ENCODE measurements at regions not wholly inside any gene's neighbourhood (a gene's known extent, or its start where the extent isn't known, plus 50 kb on each side); places are given as distances from the start of the nearest gene placed in this dataset.

DNA sequence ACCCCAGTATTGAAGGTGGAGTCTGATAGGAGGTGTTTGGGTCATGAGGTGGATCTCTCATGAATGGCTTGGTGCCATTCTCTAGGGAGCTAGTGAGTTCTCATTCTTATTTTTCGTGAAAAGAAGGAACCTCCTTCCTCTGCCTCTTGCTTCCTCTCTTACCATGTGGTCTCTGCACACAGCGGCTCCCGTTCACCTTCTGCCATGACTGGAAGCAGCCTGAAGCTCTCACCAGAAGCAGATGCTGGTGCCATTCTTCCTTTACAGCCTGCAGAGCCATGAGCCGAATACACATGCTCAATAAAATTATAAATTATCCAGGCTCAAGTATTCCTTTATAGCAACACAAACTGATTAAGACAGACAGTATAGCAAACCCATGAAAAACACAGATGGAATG, 545.1 kb upstream of the C16orf82 start:
- intact Hi-C loops (cut with micrococcal nuclease) = no loop called here
- peaks cover 29% of the 10 kb centered on the region for H3K27me3 Mint-ChIP-seq
- H3K4me3 Mint-ChIP-seq = no peak overlapping the region
- no peaks in the 10 kb centered on the region for H3K36me3 Mint-ChIP-seq (ENCODE audit: low read depth)
- H3K4me1 Mint-ChIP-seq = no peaks in the 10 kb centered on the region
- H3K9me3 Mint-ChIP-seq = no peaks in the 10 kb centered on the region
- DNase-seq = no peak
- H3K27ac Mint-ChIP-seq = no peak overlapping the region

DNA sequence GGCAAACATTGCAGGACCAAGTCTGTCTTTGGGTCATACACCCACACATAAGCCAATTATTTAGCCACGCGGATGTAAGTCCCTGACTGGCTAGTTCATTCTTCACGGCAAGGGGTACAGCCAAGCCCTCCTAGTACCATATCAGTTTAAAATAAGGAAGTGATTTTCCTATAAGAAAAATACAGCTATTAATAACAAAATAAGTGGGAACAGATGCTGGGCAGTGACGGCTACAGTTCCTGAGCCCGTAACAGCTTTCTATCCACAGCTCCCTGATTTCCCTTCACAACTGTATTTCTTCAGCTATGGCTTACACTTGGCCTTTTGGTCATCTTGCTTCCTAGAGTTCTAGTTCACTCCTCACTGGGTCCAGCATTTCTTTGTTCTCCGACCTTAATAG, 542.4 kb upstream of the C16orf82 start:
- Mint-ChIP-seq H3K9me3 (no peaks in the 10 kb centered on the region), H3K27ac (no peak overlapping the region), H3K27me3 (peaks cover 32% of the 10 kb centered on the region), H3K4me1 (no peaks in the 10 kb centered on the region), H3K36me3 (ENCODE audit: low read depth) (no peaks in the 10 kb centered on the region), H3K4me3 (no peak overlapping the region)
- intact Hi-C loops (cut with micrococcal nuclease) = no loop called here
- DNase-seq = no peak

DNA sequence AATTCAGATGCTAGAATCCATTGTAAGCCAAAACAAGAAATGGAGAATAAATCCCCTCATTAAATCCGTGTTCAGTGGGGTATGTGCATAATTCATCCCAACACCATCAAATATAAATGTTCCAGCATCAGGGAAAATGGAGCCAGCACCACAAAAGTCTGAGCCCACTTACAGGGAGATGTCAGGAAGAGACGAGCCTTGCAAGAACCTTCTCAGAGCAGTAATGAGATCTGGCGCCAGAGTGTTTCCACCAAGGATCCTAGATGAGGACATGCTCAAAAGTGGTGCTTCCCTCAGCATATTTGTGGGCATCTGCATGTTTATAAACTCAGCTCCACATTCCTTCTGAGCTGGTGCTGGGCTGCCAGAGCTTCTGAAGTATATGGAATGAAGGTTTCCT, 541.9 kb upstream of the C16orf82 start:
- H3K27me3 Mint-ChIP-seq = peaks cover 32% of the 10 kb centered on the region
- no peak for DNase-seq
- no peaks in the 10 kb centered on the region for H3K4me1 Mint-ChIP-seq
- H3K9me3 Mint-ChIP-seq = no peaks in the 10 kb centered on the region
- H3K4me3 Mint-ChIP-seq = no peak overlapping the region
- H3K36me3 Mint-ChIP-seq (ENCODE audit: low read depth) = no peaks in the 10 kb centered on the region
- H3K27ac Mint-ChIP-seq = no peak overlapping the region
- intact Hi-C loops (cut with micrococcal nuclease) = no loop called here

DNA sequence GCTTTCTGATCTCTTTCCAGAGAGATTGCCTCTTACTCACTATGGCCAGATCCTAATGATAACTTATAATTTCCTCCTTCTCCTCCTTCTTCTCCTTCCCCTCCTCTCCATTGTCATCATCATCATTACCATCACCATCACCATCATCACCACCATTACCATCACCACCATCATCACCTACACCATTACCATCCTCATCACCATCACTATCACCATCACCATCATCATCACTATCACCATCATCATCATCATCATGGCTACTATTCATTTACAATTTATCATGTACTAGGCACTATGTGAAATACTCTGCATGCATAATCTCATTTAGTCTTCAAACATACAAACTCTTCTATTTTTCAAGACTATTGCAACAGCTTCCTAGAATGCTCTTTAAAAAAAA, 540.9 kb upstream of the C16orf82 start:
- Mint-ChIP-seq H3K27me3 (peaks cover 32% of the 10 kb centered on the region), H3K4me1 (no peaks in the 10 kb centered on the region), H3K4me3 (no peak overlapping the region), H3K27ac (no peak overlapping the region), H3K9me3 (no peaks in the 10 kb centered on the region), H3K36me3 (ENCODE audit: low read depth) (no peaks in the 10 kb centered on the region)
- intact Hi-C loops (cut with micrococcal nuclease) = no loop called here
- DNase-seq = no peak

DNA sequence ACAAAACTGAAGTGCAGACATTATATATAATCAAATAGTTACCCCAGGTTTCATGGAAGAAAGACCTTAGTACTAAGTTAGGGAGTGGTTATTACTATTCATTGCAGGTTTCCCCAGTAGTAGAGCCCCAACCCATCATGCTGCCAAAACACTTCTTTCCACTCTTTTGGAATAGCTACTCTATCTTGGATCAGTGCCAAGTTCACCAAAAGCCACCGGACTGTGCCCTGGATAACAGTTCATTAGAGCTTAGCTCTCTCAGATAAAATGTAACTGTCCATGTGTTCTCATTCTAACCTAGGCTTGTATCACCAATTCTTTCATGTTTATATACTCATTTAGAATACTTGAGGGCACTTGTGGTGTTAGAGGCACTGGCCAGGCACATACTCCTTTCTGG, 540.1 kb upstream of the C16orf82 start:
- DNase-seq = no peak
- no peak overlapping the region for H3K27ac Mint-ChIP-seq
- intact Hi-C loops (cut with micrococcal nuclease) = no loop called here
- no peak overlapping the region for H3K4me3 Mint-ChIP-seq
- H3K27me3 Mint-ChIP-seq = peaks cover 29% of the 10 kb centered on the region
- no peaks in the 10 kb centered on the region for H3K9me3 Mint-ChIP-seq
- H3K36me3 Mint-ChIP-seq (ENCODE audit: low read depth) = no peaks in the 10 kb centered on the region
- no peaks in the 10 kb centered on the region for H3K4me1 Mint-ChIP-seq

DNA sequence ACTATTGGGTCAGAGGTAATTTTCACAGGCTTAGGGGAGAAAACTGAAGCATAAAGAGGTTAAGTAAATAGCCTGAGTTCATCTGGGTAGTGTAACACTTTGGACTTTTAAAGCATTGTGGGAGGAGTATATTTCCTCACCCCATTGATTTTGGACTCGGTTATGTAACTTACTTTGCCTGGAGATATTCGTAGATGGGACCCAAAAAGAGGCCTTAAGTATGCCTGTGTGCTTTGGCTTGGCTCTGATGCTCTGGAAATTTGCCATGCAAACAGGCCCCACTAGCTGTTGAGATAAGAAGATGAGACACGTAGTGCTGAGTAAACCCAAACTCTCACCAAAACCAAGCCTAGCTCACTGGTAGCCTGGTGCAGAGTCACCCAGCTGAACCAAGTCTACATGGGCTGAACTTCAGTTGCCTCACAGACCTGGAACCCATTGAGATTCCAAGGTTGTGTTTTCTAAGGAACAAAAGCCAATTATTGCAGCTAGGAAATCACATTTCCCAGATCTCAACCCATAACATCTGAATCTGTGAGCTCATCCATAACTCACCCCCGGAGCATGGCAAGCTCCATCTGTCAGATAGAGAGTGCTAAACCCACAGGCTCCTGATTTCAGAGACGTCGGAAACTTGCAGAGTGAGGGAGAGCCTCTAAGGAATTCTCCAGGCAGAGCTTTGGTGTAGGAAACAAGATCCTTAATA, 536.0 kb upstream of the C16orf82 start:
- no peak for DNase-seq
- Mint-ChIP-seq H3K9me3 (no peaks in the 10 kb centered on the region), H3K27me3 (peaks cover 30% of the 10 kb centered on the region), H3K27ac (no peak overlapping the region), H3K4me3 (no peak overlapping the region), H3K4me1 (no peaks in the 10 kb centered on the region), H3K36me3 (ENCODE audit: low read depth) (no peaks in the 10 kb centered on the region)
- intact Hi-C loops (cut with micrococcal nuclease) = no loop called here

DNA sequence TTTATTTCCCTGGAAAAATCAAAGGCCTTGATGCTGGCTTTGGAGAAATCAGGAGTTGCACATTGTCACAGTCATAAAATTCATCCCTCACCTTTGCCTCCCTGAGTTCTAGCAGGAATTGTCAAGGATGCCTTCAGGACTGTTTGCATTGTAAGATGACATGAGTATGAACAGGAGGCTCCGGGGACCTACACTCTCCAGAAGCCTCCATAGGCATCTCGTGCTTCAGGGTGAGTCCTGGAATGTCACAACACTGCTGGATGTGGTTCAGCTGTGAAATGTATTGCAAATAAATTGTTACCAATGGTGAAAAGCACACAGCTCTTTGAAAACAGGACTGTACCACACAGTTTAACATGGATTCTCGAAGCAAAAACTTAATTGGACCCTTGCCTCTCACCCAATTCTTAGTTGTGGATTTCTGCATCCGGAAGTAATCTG, 535.4 kb upstream of the C16orf82 start:
- no peak for DNase-seq
- peaks cover 26% of the 10 kb centered on the region for H3K27me3 Mint-ChIP-seq
- H3K4me3 Mint-ChIP-seq = no peak overlapping the region
- no peaks in the 10 kb centered on the region for H3K36me3 Mint-ChIP-seq (ENCODE audit: low read depth)
- H3K4me1 Mint-ChIP-seq = no peaks in the 10 kb centered on the region
- H3K27ac Mint-ChIP-seq = no peak overlapping the region
- no peaks in the 10 kb centered on the region for H3K9me3 Mint-ChIP-seq
- intact Hi-C loops (cut with micrococcal nuclease) = no loop called here

DNA sequence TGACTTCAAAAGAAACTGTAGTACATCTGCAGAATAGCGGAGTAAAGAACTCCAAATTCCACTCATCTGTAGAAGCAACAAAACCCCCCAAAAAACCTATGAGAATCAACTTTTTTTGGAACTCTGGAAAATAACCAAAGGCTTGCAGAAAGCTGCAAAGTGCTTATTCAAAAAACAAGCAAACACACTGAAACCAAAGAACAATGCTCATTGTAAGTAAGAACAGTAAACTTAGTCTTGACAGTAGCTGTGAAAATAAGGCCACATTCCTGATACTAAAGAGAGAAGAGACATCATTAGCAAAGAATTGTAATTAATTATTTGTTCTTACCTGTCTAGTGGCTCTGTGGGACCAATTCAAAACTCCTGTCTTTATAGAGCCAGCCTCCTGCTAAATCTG, 534.3 kb upstream of the C16orf82 start:
- intact Hi-C loops (cut with micrococcal nuclease) = no loop called here
- Mint-ChIP-seq H3K27me3 (peaks cover 30% of the 10 kb centered on the region), H3K9me3 (no peaks in the 10 kb centered on the region), H3K27ac (no peak overlapping the region), H3K36me3 (ENCODE audit: low read depth) (no peaks in the 10 kb centered on the region), H3K4me1 (no peaks in the 10 kb centered on the region), H3K4me3 (no peak overlapping the region)
- no peak for DNase-seq

DNA sequence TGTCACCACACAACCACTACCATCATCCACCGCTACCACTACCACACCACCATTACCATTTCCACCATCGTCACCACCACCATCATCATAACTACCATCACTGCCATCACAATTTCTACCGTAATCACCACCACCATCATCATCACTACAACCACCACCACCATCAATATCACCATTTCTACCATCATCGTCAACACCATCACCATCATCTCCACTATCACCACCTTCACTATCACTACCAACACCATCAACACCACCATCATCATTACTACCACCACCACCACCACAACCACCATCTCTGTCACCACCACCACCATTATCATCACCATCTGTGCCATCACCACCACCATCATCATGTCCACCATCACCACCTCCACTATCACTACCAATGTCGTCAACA, 524.5 kb upstream of the C16orf82 start:
- Mint-ChIP-seq H3K27ac (no peak overlapping the region), H3K4me3 (no peak overlapping the region), H3K9me3 (no peaks in the 10 kb centered on the region), H3K4me1 (no peaks in the 10 kb centered on the region), H3K36me3 (ENCODE audit: low read depth) (no peaks in the 10 kb centered on the region), H3K27me3 (peaks cover 13% of the 10 kb centered on the region)
- intact Hi-C loops (cut with micrococcal nuclease) = no loop called here
- DNase-seq = no peak

DNA sequence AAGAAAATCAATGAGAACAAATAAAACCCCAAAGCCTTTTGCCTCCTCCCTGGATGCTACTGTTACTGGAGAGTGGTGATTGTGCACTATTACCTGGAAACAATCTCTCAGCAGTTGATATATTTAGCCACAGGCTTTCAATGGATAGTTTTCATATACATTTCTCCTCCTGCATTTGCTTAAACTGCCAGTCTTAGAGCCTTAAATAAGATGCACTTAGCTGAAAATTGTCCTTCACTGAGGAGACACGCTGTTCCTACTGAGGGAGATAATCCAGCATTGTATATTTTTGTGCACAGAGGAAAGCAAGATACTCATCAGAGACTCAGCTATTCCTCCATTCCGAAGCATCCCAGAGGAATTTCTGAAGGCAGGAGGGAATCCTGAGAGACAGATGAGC, 520.2 kb upstream of the C16orf82 start:
- H3K9me3 Mint-ChIP-seq = peaks cover 5% of the 10 kb centered on the region
- no peak overlapping the region for H3K27ac Mint-ChIP-seq
- no peaks in the 10 kb centered on the region for H3K36me3 Mint-ChIP-seq (ENCODE audit: low read depth)
- intact Hi-C loops (cut with micrococcal nuclease) = no loop called here
- H3K27me3 Mint-ChIP-seq = peaks cover 23% of the 10 kb centered on the region
- no peak for DNase-seq
- H3K4me1 Mint-ChIP-seq = no peaks in the 10 kb centered on the region
- H3K4me3 Mint-ChIP-seq = no peak overlapping the region

DNA sequence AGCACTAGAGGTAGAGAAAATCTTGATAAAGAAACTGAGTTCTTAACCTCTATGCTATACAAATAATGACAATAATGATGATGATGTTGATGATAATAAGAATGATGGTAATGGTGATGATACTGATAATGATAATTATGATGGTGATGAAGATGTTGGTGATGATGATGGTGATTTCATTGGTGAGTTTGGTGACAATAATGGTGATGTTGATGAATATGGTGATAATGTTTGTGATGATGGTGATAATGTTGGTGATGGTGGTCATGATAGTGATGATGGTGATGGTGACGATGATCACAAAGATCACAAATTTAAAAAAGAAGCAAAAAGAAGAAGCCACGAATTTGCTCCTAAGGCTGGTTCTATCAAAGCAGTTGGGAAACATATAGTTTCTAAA, 519.0 kb upstream of the C16orf82 start:
- DNase-seq = no peak
- Mint-ChIP-seq H3K4me3 (no peak overlapping the region), H3K9me3 (peaks cover 5% of the 10 kb centered on the region), H3K27ac (no peak overlapping the region), H3K36me3 (ENCODE audit: low read depth) (no peaks in the 10 kb centered on the region), H3K4me1 (no peaks in the 10 kb centered on the region), H3K27me3 (peaks cover 30% of the 10 kb centered on the region)
- intact Hi-C loops (cut with micrococcal nuclease) = no loop called here

DNA sequence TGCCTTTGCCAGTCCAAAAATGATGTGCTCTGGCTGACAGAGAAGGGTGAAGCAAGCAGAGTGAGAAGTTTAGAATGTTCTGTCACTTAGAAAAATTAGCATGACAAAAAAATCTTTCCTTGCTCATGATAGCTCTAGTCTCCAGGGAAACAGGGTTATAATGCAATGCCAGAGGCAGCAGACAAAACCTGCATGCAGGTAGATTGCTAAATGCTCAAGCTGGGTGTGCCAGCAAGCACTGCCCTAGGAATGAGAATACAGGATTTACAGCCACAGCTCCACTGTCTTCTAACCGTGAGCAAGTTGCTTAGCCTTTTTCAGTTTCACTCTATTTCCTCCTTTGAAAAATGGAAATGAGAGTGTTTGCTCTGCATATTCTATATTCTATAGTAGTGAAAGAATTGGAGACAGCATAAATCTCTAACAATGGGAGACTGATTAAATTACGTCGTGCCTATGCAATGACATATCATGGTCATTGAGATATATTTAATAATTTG, 516.6 kb upstream of the C16orf82 start:
- intact Hi-C loops (cut with micrococcal nuclease) = no loop called here
- peaks cover 5% of the 10 kb centered on the region for H3K9me3 Mint-ChIP-seq

DNA sequence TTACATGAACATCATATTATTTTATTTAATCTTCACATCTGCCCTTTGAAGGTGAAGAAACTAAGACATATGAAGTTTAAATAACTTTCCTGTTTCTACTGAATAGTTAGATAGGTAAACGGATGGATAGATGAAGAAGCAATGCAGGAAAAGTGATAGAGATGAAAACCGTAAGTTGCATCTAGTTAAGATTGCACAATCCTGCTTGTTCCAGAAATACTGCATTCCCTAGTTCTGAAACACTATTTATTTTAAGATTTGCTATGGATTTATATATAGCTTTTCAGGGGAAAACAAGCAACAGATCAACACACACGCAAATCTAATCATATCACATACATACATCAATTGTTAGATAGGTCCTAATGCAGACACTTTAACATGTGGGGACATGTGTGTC, 512.7 kb upstream of the C16orf82 start:
- DNase-seq = no peak
- Mint-ChIP-seq H3K4me3 (no peak overlapping the region), H3K36me3 (ENCODE audit: low read depth) (no peaks in the 10 kb centered on the region), H3K4me1 (no peaks in the 10 kb centered on the region), H3K27me3 (peaks cover 55% of the 10 kb centered on the region), H3K9me3 (no peaks in the 10 kb centered on the region), H3K27ac (no peak overlapping the region)
- intact Hi-C loops (cut with micrococcal nuclease) = no loop called here

More for the DNA sequence above, 516.6 kb upstream of the C16orf82 start:
- Mint-ChIP-seq H3K27ac (no peak overlapping the region), H3K4me1 (no peaks in the 10 kb centered on the region), H3K27me3 (peaks cover 40% of the 10 kb centered on the region), H3K4me3 (no peak overlapping the region), H3K36me3 (ENCODE audit: low read depth) (no peaks in the 10 kb centered on the region)
- no peak for DNase-seq

DNA sequence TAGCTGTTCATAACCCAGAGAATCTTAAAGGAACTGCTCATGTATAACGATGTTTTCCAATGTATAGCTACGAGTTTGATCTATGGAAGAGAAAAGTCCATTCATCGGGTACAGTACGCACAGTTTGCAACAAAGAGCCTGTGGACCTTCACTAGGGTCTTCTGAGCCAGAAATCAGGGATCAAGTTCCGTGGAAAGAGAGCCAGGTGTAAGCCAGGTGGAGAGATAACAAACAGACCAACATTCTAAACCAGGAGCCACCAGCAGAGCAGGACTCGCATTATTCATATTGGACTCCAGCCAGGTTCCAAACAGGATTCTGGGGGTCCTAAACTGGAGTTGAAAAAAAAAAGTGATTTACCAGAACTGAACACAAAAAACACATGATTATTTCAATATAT, 505.4 kb upstream of the C16orf82 start:
- Mint-ChIP-seq H3K36me3 (ENCODE audit: low read depth) (no peaks in the 10 kb centered on the region), H3K27ac (no peak overlapping the region), H3K4me1 (no peaks in the 10 kb centered on the region), H3K27me3 (peaks cover 60% of the 10 kb centered on the region), H3K4me3 (no peak overlapping the region), H3K9me3 (no peaks in the 10 kb centered on the region)
- no peak for DNase-seq
- intact Hi-C loops (cut with micrococcal nuclease) = no loop called here

DNA sequence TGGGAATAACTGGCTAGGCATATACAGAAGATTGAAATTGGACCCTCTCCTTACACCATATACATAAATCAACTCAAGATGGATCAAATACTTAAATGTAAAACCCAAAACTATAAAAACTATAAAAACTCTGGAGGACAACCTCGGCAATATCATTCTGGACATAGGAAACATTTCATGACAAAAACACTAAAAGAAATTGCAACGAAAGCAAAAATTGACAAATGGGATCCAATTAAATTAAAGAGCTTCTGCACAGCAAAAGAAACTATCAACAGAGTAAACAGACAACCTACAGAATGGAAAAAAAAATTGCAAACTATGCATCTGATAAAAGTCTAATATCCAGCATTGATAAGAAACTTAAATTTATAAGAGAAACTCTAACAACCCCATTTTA, 503.7 kb upstream of the C16orf82 start:
- Mint-ChIP-seq H3K27me3 (peaks cover 55% of the 10 kb centered on the region), H3K9me3 (no peaks in the 10 kb centered on the region), H3K36me3 (ENCODE audit: low read depth) (no peaks in the 10 kb centered on the region), H3K4me1 (no peaks in the 10 kb centered on the region), H3K27ac (no peak overlapping the region), H3K4me3 (no peak overlapping the region)
- intact Hi-C loops (cut with micrococcal nuclease) = no loop called here
- no peak for DNase-seq

Measured in activated CD4-positive, alpha-beta T cell treated with anti-CD3 and anti-CD28 coated beads, Interleukin-2, amount 10 ng/mL, durations not matched to agents 24 days and 14 days (primary cell).